Gastroesophageal sphincter (tissue), 3 donors: ENCODE measurements at regions not wholly inside any gene's neighbourhood (a gene's known extent, or its start where the extent isn't known, plus 50 kb on each side); places are given as distances from the start of the nearest gene placed in this dataset.

Experiments
- POLR2A ChIP-seq, 2 donors: fragments of 450-650 bp; IDR thresholded peaks; one replicate each; pipeline ENCODE4 v1.6.1; 2017; ENCODE audit warnings: antibody characterized with exemption in 2 of 2, mild to moderate bottlenecking in 2 of 2, moderate library complexity in 1 of 2
- TF ChIP-seq, protein P1 (sequence below), 4 experiments: fragments of 200-600 bp in 2 of 4; fragments of 450-650 bp in 2 of 4; sonication (generic) in 1 of 4; IDR thresholded peaks; one replicate each; pipeline ENCODE4 v1.5.1; 2017 to 2019; ENCODE audit warnings: antibody characterized with exemption in 4 of 4, mild to moderate bottlenecking in 2 of 4, moderate library complexity in 2 of 4

DNA sequence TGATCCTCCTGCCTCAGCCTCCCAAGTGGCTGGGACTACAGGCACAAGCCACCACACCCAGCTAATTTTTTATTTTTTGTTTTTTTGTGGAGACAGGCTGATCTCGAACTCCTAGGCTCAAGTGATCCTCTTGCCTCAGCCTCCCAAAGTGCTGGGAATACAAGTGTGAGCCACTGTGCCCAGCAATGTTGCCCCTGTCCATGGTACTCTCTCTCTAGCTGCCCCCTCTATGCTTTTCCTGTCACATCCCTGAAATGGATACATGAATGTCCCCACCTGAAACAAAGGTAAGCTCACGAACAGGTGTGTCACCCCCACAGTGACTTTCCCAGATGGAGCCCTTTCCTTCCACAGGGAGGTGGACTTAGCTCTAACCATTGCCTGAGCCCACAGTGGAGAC, 141.1 kb upstream of the MGMT start:
- no peak for TF ChIP-seq POLR2A (IDR thresholded peaks at IDR 0.05)
- TF ChIP-seq, protein P1, sequence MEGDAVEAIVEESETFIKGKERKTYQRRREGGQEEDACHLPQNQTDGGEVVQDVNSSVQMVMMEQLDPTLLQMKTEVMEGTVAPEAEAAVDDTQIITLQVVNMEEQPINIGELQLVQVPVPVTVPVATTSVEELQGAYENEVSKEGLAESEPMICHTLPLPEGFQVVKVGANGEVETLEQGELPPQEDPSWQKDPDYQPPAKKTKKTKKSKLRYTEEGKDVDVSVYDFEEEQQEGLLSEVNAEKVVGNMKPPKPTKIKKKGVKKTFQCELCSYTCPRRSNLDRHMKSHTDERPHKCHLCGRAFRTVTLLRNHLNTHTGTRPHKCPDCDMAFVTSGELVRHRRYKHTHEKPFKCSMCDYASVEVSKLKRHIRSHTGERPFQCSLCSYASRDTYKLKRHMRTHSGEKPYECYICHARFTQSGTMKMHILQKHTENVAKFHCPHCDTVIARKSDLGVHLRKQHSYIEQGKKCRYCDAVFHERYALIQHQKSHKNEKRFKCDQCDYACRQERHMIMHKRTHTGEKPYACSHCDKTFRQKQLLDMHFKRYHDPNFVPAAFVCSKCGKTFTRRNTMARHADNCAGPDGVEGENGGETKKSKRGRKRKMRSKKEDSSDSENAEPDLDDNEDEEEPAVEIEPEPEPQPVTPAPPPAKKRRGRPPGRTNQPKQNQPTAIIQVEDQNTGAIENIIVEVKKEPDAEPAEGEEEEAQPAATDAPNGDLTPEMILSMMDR (IDR thresholded peaks at IDR 0.05), result no peak
